Epithelial cell of proximal tubule (primary cell): ENCODE measurements at regions not wholly inside any gene's neighbourhood (a gene's known extent, or its start where the extent isn't known, plus 50 kb on each side); places are given as distances from the start of the nearest gene placed in this dataset.

Experiments used
- DNase-seq: peaks from one replicate; pipeline ENCODE4 v3.0.0-alpha.2; 2011; ENCODE audit warnings: low read depth
- H3K4me3 ChIP-seq: 2 replicates; pipeline ENCODE4 v1.5.1; 2011; ENCODE audit warnings: low read depth, mild to moderate bottlenecking, low read length
- TF ChIP-seq, protein P1 (sequence below): conservative IDR thresholded peaks from 2 replicates; pipeline ENCODE4 v1.5.1; 2012; ENCODE audit warnings: low read depth, mild to moderate bottlenecking, low read length

DNA sequence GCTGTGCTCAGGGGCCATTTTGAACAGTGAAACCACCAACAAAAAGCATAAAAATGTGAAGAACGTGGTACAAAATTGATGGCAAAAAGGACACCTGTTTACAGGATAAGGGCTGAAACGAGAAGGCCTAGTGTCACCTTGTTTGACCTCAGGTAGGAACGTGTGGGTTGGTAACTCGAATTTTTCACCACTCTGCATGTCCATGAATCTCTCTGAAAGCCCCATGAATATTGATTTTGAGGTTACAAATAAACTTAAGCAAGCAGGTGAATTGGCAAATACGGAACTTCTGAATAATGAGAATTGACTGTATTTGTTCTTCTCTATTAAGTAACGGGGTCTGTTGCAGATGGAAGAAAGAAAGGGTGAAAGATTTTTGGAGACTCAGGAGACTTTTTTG lies 59.6 kb upstream of the EDN1 start:
- no peak overlapping the region for H3K4me3 ChIP-seq
- TF ChIP-seq, protein P1, sequence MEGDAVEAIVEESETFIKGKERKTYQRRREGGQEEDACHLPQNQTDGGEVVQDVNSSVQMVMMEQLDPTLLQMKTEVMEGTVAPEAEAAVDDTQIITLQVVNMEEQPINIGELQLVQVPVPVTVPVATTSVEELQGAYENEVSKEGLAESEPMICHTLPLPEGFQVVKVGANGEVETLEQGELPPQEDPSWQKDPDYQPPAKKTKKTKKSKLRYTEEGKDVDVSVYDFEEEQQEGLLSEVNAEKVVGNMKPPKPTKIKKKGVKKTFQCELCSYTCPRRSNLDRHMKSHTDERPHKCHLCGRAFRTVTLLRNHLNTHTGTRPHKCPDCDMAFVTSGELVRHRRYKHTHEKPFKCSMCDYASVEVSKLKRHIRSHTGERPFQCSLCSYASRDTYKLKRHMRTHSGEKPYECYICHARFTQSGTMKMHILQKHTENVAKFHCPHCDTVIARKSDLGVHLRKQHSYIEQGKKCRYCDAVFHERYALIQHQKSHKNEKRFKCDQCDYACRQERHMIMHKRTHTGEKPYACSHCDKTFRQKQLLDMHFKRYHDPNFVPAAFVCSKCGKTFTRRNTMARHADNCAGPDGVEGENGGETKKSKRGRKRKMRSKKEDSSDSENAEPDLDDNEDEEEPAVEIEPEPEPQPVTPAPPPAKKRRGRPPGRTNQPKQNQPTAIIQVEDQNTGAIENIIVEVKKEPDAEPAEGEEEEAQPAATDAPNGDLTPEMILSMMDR, result no peak
- DNase-seq, result no peak

DNA sequence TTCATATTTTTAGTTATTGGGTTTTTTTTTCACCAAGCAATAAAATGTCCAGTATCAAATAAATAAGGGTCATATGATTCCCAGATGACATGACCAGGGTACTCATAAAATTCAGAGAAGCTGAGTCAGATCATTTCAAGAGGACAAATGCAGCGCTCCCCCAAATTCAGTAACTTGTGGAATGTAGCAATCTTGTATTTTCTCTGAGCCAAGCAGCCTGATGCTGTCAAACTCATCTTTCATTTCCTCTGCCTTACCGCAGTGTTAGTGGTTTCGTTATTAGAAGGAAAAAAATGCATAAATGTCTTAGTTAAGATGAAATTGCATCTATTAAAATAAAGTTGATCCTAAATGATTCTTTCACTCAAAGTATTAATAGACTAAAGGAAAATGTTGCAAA lies 57.8 kb upstream of the EDN1 start:
- no peak overlapping the region for H3K4me3 ChIP-seq
- TF ChIP-seq, protein P1, result no peak
- DNase-seq, result no peak

DNA sequence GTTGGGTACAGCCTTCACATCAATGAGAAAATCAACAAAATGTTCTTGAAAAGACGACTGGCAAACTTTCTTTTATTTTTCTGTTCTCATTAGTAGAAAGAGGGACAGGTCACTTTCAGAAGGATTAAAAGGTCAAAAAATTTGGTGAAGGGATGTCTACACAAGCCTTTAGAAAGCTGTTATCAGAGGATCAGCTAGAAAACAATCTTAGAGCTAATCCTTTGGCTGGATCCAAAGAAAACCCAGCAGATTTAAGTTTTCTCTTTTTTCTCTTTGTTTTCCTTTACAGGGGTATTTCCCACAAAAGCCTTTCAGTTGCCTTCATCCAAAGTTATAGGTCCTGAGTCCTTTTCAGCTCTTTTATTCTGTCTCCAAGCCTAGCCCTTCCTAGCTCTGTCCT lies 57.3 kb upstream of the EDN1 start:
- no peak overlapping the region for H3K4me3 ChIP-seq
- TF ChIP-seq, protein P1, result no peak
- DNase-seq, result no peak

DNA sequence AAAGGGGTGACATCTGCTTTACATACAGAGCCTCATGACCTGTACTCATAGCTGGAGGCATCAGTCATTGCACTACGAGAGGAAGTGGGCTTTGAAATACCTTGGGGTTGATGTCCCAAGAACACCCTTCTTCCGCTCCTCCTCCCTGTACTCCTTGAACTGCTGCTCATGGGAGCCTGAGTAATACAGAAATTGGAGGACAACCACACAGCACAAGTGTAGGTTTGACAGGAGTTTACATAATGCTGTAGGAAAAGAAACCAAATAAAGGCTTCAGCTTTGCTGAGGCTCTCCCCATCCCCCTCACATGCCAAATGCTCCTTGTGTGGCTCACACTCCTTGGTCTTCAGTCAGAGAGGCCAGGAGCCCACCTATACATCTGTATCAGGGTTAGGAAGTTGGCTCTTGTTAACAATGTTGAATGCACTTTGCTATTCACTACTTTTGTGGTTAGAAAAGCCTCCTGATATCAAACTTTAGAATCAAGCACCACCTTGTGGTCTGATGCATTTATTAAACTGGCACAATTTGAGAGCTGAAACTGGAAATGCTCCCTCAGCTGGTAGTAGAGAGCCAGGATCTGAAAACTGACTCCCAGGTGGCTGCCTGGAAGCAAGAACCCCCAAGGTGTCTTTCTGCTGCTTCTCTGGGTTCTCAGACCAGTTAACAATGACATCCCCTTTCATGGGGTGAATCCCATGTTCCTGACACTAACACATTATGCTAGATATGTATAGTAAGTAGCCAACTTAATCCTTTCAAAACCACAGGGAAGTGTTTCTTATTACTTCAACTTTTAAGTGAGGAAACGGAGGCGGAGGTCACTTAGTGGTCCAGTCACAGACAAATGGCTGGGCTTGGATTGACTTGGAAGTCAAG lies 56.2 kb upstream of the EDN1 start:
- peak; percentile 58 for DNase-seq
- TF ChIP-seq, protein P1, result peak; percentile 94
- H3K4me3 ChIP-seq, result no peak overlapping the region

DNA sequence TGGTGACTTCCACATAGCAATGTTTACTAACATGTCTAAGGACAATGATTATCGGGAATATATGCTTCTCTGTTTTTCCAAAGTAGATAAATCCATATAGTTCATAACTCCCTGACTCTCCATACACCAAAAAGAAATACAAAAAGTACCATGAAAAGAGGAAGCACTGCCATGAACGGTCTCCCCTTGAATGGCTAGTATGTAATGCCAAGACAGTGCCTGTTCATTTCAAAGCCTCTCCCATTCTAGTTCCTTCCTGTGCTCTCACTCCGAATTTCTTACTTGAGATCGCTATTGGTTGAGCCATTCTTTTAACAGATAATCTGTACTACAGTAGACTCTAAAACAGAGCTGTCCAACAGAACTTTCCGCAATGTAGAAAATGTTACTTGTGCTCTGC lies 54.8 kb upstream of the EDN1 start:
- no peak for DNase-seq
- TF ChIP-seq, protein P1, result no peak
- no peak overlapping the region for H3K4me3 ChIP-seq

DNA sequence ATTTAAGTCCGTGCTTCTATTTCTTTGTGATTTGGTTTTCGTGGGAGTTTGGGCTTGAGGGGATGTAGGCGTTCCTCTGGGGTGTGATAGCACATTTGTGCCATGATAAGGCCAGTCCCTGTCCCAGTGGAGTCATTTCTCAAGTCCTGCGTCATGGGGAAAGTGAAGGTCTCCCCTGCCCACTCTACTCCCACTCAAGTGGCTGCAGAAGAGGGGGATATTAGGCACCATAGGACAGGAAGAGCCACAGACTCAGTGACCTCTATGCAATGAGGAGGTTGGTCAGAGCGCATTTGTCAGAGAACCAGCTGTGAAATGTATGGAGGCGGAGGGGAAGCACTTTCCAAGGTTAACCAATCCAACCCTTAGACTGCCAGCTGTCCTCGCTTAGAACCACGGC lies 51.9 kb upstream of the EDN1 start:
- H3K4me3 ChIP-seq, result no peak overlapping the region
- TF ChIP-seq, protein P1, result no peak

More for the DNA sequence above, 51.9 kb upstream of the EDN1 start:
- DNase-seq, result no peak
